Heart right ventricle (tissue), 16 donors: ENCODE measurements at regions not wholly inside any gene's neighbourhood (a gene's known extent, or its start where the extent isn't known, plus 50 kb on each side); places are given as distances from the start of the nearest gene placed in this dataset.
A peak's percentile ranks its signal among the peaks of the same experiment; 100 is the strongest.
"Not testable (repeated sequence)": the region's sequence is repeated elsewhere in the genome, so short reads cannot be mapped to it uniquely, and the experiment has no call there.

Experiments used
- ATAC-seq, 8 donors: fragments of 200-7000 bp; cut with Tn5 transposase; one replicate each; pipeline ENCODE4 v1.9.1; 2020; ENCODE audit warnings: mild to moderate bottlenecking in 8 of 8, moderate library complexity in 8 of 8, moderate number of reproducible peaks in 1 of 8
- DNase-seq, 2 donors: peaks; one replicate each; pipeline ENCODE4 v3.0.0-alpha.2; 2020
- H3K27ac ChIP-seq, 10 donors: fragments of 200-600 bp; sonication (generic) in 2 of 10; one replicate each; pipeline versions ENCODE4 v1.5.0 to v1.8.0; 2020 to 2022; ENCODE audit warnings: mild to moderate bottlenecking in 3 of 10
- H3K27me3 ChIP-seq, 7 donors: fragments of 200-600 bp; one replicate each; pipeline ENCODE4 v1.8.0; 2021 to 2022; ENCODE audit warnings: mild to moderate bottlenecking in 2 of 7
- H3K36me3 ChIP-seq, 9 donors: fragments of 200-600 bp; sonication (generic) in 1 of 9; one replicate each; pipeline versions ENCODE4 v1.5.0 to v1.8.0; 2020 to 2022; ENCODE audit warnings: mild to moderate bottlenecking in 2 of 9
- H3K4me1 ChIP-seq, 9 donors: fragments of 200-600 bp; sonication (generic) in 1 of 9; one replicate each; pipeline versions ENCODE4 v1.5.0 to v1.8.0; 2020 to 2022; ENCODE audit warnings: mild to moderate bottlenecking in 4 of 9
- H3K4me3 ChIP-seq, 10 donors: fragments of 200-600 bp; sonication (generic) in 2 of 10; one replicate each; pipeline versions ENCODE4 v1.5.0 to v1.8.0; 2020 to 2022; ENCODE audit warnings: mild to moderate bottlenecking in 7 of 10, moderate library complexity in 2 of 10
- H3K9me3 ChIP-seq, 11 donors: fragments of 200-600 bp in 10 of 11; sonication (generic) in 2 of 11; one replicate each; pipeline versions ENCODE4 v1.5.0 to v1.8.0; 2013 to 2022; ENCODE audit warnings: mild to moderate bottlenecking in 2 of 11, control low read depth in 1 of 11, moderate library complexity in 1 of 11
- CTCF ChIP-seq, 9 donors: fragments of 200-600 bp; sonication (generic) in 2 of 9; IDR thresholded peaks; one replicate each; pipeline versions ENCODE4 v1.5.0 to v1.8.0; 2021 to 2022; ENCODE audit warnings: antibody characterized with exemption in 9 of 9, mild to moderate bottlenecking in 5 of 9, moderate library complexity in 1 of 9
- WGBS, 2 donors: extraction: QIAGEN DNeasy Blood & Tissue Kit; methylation state at CpG; one replicate each; pipeline ENCODE4 v1.1.7; 2013; ENCODE audit warnings: inconsistent platforms in 1 of 2; 5-methylcytosine and 5-hydroxymethylcytosine counted together
- intact Hi-C, 10 donors: fragments of 100-400 bp; cut with DNase I; formaldehyde crosslinking; loops; one replicate each; pipeline versions ENCODE4 v1.11.1 to v1.14.2; 2022
- donor health status: Arrhythmogenic right ventricular cardiomyopathy.
- donor health status: ischemic (EF 13 %, LVEDD 7.1; RV severe dilation, severe dysfunction).
- donor health status: healthy with polysubstance abuse.
- donor health status: DM: no; HTN: yes; CAD: no.
- donor health status: DM: no; HTN: no; CAD: no.
- donor health status: ischemic (EF 25% LVEDD 6.9; RV normal size, moderate dysfunction).
- donor health status: ischemic (EF 25% LVEDD 5.7; RV mildly dilated, moderate dysfunction).
- donor health status: healthy.
- donor health status: DM: yes; HTN: yes; CAD: no.
- donor health status: Ischemic cardiomyopathy.
- donor health status: ischemic (EF 35%, LVEDD 5.7; RV mildly dilated, moderate dysfunction).
- donor health status: nonischemic (EF 11% LVEDD 7.7; RV severe dilation, severe dysfunction).
- donor health status: DM: yes; HTN: yes; CAD: no.
- donor health status: PGD.
- donor health status: ischemic (EF 29% LVEDD 5.4; RV normal size, mild dysfunction).
- donor health status: nonischemic (EF 23%, LVEDD 6.1; RV moderate dilation, normal function).

- H3K27ac ChIP-seq, result no peak overlapping the region
- no peak for TF ChIP-seq CTCF (IDR thresholded peaks at IDR 0.05)
- no peaks in the 10 kb centered on the region for H3K36me3 ChIP-seq
- no peak overlapping the region for H3K4me3 ChIP-seq
- 83 to 98% methylated on average over 2 of the region's 2 CpGs for WGBS, 2 donors
- intact Hi-C loops, result no loop called here
- no peak for ATAC-seq
- H3K27me3 ChIP-seq, result no peaks in the 10 kb centered on the region
- H3K9me3 ChIP-seq, result no peaks in the 10 kb centered on the region
- H3K4me1 ChIP-seq, result no peaks in the 10 kb centered on the region
- DNase-seq, result no peak
These were observed 108.3 kb downstream of the PCSK1 start for GRCh38 chr5:96324708-96325107.

DNA sequence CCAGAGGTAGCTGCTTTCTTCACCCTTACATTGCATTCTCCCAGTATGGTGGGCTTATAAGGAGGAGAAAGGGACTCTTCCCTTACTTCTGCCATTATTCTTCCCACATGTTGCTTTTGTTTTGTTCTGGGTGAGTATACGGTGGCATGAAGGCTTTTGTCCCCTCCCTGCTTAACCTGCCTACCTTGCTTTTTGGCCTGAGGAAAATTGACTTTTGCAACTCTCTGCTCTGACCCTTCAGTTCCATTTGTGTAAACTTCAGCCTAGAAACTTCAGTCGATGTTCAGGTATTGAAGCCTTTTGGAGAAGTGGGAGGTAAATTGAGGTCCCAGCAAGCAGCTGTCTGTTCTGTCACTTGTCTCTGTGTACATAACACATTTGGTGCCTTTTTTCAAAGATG, 110.2 kb downstream of the PCSK1 start:
- Histone ChIP-seq H3K27me3 (no peaks in the 10 kb centered on the region), H3K36me3 (no peaks in the 10 kb centered on the region), H3K4me1 (no peaks in the 10 kb centered on the region), H3K4me3 (no peak overlapping the region), H3K9me3 (no peaks in the 10 kb centered on the region), H3K27ac (no peak overlapping the region)
- intact Hi-C loops, result no loop called here
- no peak for TF ChIP-seq CTCF (IDR thresholded peaks at IDR 0.05)
- no peak for DNase-seq
- 83 to 87% methylated on average over 2 of the region's 2 CpGs for WGBS, 2 donors
- no peak for ATAC-seq

- intact Hi-C loops, result no loop called here
- H3K9me3 ChIP-seq, result no peaks in the 10 kb centered on the region
- TF ChIP-seq CTCF (IDR thresholded peaks at IDR 0.05), result no peak
These were observed 110.8 kb downstream of the PCSK1 start for GRCh38 chr5:96322217-96322616.

GRCh38 chr5:96321345-96321744, 111.7 kb downstream of the PCSK1 start:
- Histone ChIP-seq H3K4me3 (no peak overlapping the region), H3K27ac (no peak overlapping the region), H3K27me3 (no peaks in the 10 kb centered on the region), H3K9me3 (no peaks in the 10 kb centered on the region), H3K36me3 (no peaks in the 10 kb centered on the region), H3K4me1 (no peaks in the 10 kb centered on the region)
- DNase-seq (no peak), ATAC-seq (no peak)
- TF ChIP-seq CTCF (IDR thresholded peaks at IDR 0.05), result no peak
- intact Hi-C loops, result no loop called here

More at GRCh38 chr5:96322217-96322616, 110.8 kb downstream of the PCSK1 start:
- no peak overlapping the region for H3K27ac ChIP-seq
- WGBS, 2 donors, result 69 to 76% methylated on average over 3 of the region's 3 CpGs
- DNase-seq (no peak), ATAC-seq (peak in 1 of 8 donors; percentile 15)
- no peaks in the 10 kb centered on the region for H3K27me3 ChIP-seq
- no peaks in the 10 kb centered on the region for H3K4me1 ChIP-seq
- no peaks in the 10 kb centered on the region for H3K36me3 ChIP-seq
- no peak overlapping the region for H3K4me3 ChIP-seq

DNA sequence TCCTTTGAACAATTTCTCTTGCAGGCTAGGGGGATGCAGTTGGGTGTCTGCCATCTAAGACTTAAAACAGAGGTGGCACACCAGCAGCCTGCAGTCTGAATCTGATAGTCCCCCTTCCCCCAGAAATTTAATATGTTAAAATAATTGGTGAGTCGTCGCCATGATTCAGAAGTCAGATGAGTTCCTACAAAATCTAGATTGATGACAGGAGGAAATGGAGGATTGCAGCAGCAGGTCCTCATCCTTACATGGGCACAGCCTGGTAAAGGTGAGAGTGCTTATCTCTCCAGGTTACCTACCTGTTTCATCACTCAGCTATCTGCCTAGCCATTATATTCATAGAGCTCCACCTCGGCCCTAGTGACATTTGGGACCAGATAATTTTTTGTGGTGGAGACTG, 112.3 kb downstream of the PCSK1 start:
- no peak for TF ChIP-seq CTCF (IDR thresholded peaks at IDR 0.05)
- Histone ChIP-seq H3K27me3 (no peaks in the 10 kb centered on the region), H3K27ac (no peak overlapping the region), H3K4me3 (no peak overlapping the region), H3K36me3 (no peaks in the 10 kb centered on the region), H3K4me1 (peaks cover 0 to 5% (median 0%) of the 10 kb centered on the region in 9 donors), H3K9me3 (no peaks in the 10 kb centered on the region)
- DNase-seq (no peak), ATAC-seq (no peak)
- intact Hi-C loops, result no loop called here
- WGBS, 2 donors, result 96 to 97% methylated on average over 3 of the region's 3 CpGs

- ATAC-seq, H3K9me3 ChIP-seq, H3K27ac ChIP-seq, H3K4me3 ChIP-seq, H3K27me3 ChIP-seq, intact Hi-C loops, H3K36me3 ChIP-seq, DNase-seq: not testable (repeated sequence)
- peaks cover 0 to 11% (median 0%) of the 10 kb centered on the region in 9 donors for H3K4me1 ChIP-seq
- 86 to 91% methylated on average over 10 to 11 of the region's 11 CpGs for WGBS, 2 donors
These were observed 112.9 kb downstream of the PCSK1 start for GRCh38 chr5:96319981-96320739.
